ENCODE measurements at regions not wholly inside any gene's neighbourhood (a gene's known extent, or its start where the extent isn't known, plus 50 kb on each side); places are given as distances from the start of the nearest gene placed in this dataset.

- no peak for DNase-seq
- no peak for TF ChIP-seq CTCF (IDR thresholded peaks at IDR 0.05; ENCODE audit: insufficient read depth in 1 of 2, low read depth in 1 of 2, low read length in 1 of 2, severe bottlenecking in 1 of 2, unreplicated experiment in 1 of 2)
- intact Hi-C loops (cut with micrococcal nuclease; ENCODE audit: unreplicated experiment) = no loop called here
Measured at GRCh38 chr1:222898191-222898527, 83.3 kb downstream of the DISP1 start.

GRCh38 chr1:222899471-222899870, 84.6 kb downstream of the DISP1 start:
- POLR2A ChIA-PET = no interaction called here
- Histone ChIP-seq H3K36me3 (ENCODE audit: control insufficient read depth, insufficient read depth, low read length) (no peaks in the 10 kb centered on the region), H3K4me1 (no peaks in the 10 kb centered on the region), H3K9me3 (no peaks in the 10 kb centered on the region), H3K4me3 (ENCODE audit: low read depth, low read length) (no peak overlapping the region), H3K27me3 (replicated peaks; ENCODE audit: control insufficient read depth, insufficient read depth, low read length) (no peaks in the 10 kb centered on the region)
- Mint-ChIP-seq H3K27ac (ENCODE audit: unreplicated experiment) (no peak overlapping the region), H3K27me3 (ENCODE audit: insufficient read depth, unreplicated experiment) (no peaks in the 10 kb centered on the region), H3K4me3 (ENCODE audit: unreplicated experiment) (no peak overlapping the region), H3K9me3 (ENCODE audit: unreplicated experiment) (no peaks in the 10 kb centered on the region), H3K4me1 (ENCODE audit: low read depth, unreplicated experiment) (peaks cover 5% of the 10 kb centered on the region), H3K36me3 (ENCODE audit: insufficient read depth, unreplicated experiment) (peaks cover 4% of the 10 kb centered on the region)
- TF ChIP-seq CTCF (IDR thresholded peaks at IDR 0.05; ENCODE audit: insufficient read depth in 1 of 2, low read depth in 1 of 2, low read length in 1 of 2, severe bottlenecking in 1 of 2, unreplicated experiment in 1 of 2) = no peak
- CTCF ChIA-PET = no interaction called here
- BruUV-seq (replicated peaks) = no TSS peak
- intact Hi-C loops (cut with micrococcal nuclease; ENCODE audit: unreplicated experiment) = no loop called here
- DNase-seq = no peak

More at GRCh38 chr1:222898191-222898527, 83.3 kb downstream of the DISP1 start:
- ChIA-PET POLR2A (no interaction called here), CTCF (no interaction called here)
- Histone ChIP-seq H3K36me3 (ENCODE audit: control insufficient read depth, insufficient read depth, low read length) (no peaks in the 10 kb centered on the region), H3K27me3 (replicated peaks; ENCODE audit: control insufficient read depth, insufficient read depth, low read length) (no peaks in the 10 kb centered on the region), H3K9me3 (no peaks in the 10 kb centered on the region; the same call in 1 of the 2 replicates), H3K4me1 (no peaks in the 10 kb centered on the region), H3K4me3 (ENCODE audit: low read depth, low read length) (no peak overlapping the region)
- Mint-ChIP-seq H3K36me3 (ENCODE audit: insufficient read depth, unreplicated experiment) (peaks cover 4% of the 10 kb centered on the region), H3K4me3 (ENCODE audit: unreplicated experiment) (no peak overlapping the region), H3K4me1 (ENCODE audit: low read depth, unreplicated experiment) (peaks cover 5% of the 10 kb centered on the region), H3K27ac (ENCODE audit: unreplicated experiment) (no peak overlapping the region), H3K27me3 (ENCODE audit: insufficient read depth, unreplicated experiment) (no peaks in the 10 kb centered on the region), H3K9me3 (ENCODE audit: unreplicated experiment) (no peaks in the 10 kb centered on the region)
- no TSS peak for BruUV-seq (replicated peaks)

- H3K4me1 Mint-ChIP-seq (ENCODE audit: low read depth, unreplicated experiment) = peaks cover under 1% of the 10 kb centered on the region
- H3K27me3 ChIP-seq (replicated peaks; ENCODE audit: control insufficient read depth, insufficient read depth, low read length) = no peaks in the 10 kb centered on the region
- BruUV-seq (replicated peaks) = no TSS peak
- no peaks in the 10 kb centered on the region for H3K27me3 Mint-ChIP-seq (ENCODE audit: insufficient read depth, unreplicated experiment)
- no peak overlapping the region for H3K4me3 ChIP-seq (ENCODE audit: low read depth, low read length)
- no peak for TF ChIP-seq CTCF (IDR thresholded peaks at IDR 0.05; ENCODE audit: insufficient read depth in 1 of 2, low read depth in 1 of 2, low read length in 1 of 2, severe bottlenecking in 1 of 2, unreplicated experiment in 1 of 2)
- intact Hi-C loops (cut with micrococcal nuclease; ENCODE audit: unreplicated experiment) = no loop called here
- H3K36me3 Mint-ChIP-seq (ENCODE audit: insufficient read depth, unreplicated experiment) = peaks cover 4% of the 10 kb centered on the region
- no peaks in the 10 kb centered on the region for H3K36me3 ChIP-seq (ENCODE audit: control insufficient read depth, insufficient read depth, low read length)
- DNase-seq = no peak
- H3K4me1 ChIP-seq = no peaks in the 10 kb centered on the region
- ChIA-PET CTCF (no interaction called here), POLR2A (no interaction called here)
- no peak overlapping the region for H3K4me3 Mint-ChIP-seq (ENCODE audit: unreplicated experiment)
- no peak overlapping the region for H3K27ac Mint-ChIP-seq (ENCODE audit: unreplicated experiment)
- H3K9me3 Mint-ChIP-seq (ENCODE audit: unreplicated experiment) = no peaks in the 10 kb centered on the region
- no peaks in the 10 kb centered on the region for H3K9me3 ChIP-seq
Measured at GRCh38 chr1:222904451-222904850, 89.6 kb downstream of the DISP1 start.

All from Caco-2 (cell line).